ENCODE measurements at regions not wholly inside any gene's neighbourhood (a gene's known extent, or its start where the extent isn't known, plus 50 kb on each side); places are given as distances from the start of the nearest gene placed in this dataset.
"Not testable (repeated sequence)": the region's sequence is repeated elsewhere in the genome, so short reads cannot be mapped to it uniquely, and the experiment has no call there.

GRCh38 chr1:208446271-208446691, 202.1 kb upstream of the PLXNA2 start:
- DNase-seq (ENCODE audit: low read depth): no peak
- in situ Hi-C loops (cut with HindIII; ENCODE audit: low pct_unique_long_range_greater_than_20kb, low sequenced_read_pairs): no loop called here

DNA sequence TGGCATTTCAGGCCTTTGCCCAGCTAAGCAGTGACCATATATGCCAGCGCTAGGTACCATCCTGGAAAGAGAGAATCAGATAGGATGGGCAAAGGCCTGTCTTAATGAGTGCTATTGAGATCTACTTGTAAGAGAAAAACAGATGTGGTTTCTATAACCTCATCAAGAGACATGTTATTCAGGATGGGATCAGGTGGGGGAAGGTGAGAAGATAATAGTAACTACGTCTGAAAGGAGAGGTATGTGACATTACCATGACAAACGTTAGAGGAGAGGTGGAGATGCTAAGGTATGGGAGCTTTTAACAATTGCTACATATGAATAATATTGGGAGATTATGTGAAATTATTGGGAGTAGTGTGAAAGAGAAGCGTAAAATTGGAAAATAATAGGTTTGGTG, 204.2 kb upstream of the PLXNA2 start:
- in situ Hi-C loops (cut with HindIII; ENCODE audit: low pct_unique_long_range_greater_than_20kb, low sequenced_read_pairs): no loop called here
- no peak for DNase-seq (ENCODE audit: low read depth)

- in situ Hi-C loops (cut with HindIII; ENCODE audit: low pct_unique_long_range_greater_than_20kb, low sequenced_read_pairs): no loop called here
- DNase-seq (ENCODE audit: low read depth): no peak
Measured at GRCh38 chr1:208449951-208450350, 205.8 kb upstream of the PLXNA2 start.

DNA sequence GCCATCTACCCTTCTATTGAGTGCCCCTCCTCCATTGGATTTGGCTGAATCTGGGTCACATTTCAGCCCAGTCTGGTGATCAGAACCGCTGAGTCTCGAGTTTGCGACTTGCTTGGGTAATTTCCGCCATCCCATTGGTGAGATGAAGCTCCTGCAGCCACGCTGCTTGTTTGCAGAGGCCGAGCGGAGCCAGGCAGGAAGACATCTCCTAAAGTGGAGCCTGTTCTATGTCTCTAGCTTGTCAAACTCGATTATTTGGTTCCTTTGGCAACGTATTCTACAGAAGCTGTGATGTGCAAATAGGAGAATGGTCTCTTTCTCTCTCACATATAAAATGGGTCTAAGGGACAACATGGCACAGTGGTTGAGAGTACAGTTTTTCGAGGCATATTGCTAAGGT, 206.8 kb upstream of the PLXNA2 start:
- no peak for DNase-seq (ENCODE audit: low read depth)
- in situ Hi-C loops (cut with HindIII; ENCODE audit: low pct_unique_long_range_greater_than_20kb, low sequenced_read_pairs): no loop called here

- in situ Hi-C loops (cut with HindIII; ENCODE audit: low pct_unique_long_range_greater_than_20kb, low sequenced_read_pairs): no loop called here
- no peak for DNase-seq (ENCODE audit: low read depth)
Measured at GRCh38 chr1:208455821-208456220, 211.6 kb upstream of the PLXNA2 start.

DNA sequence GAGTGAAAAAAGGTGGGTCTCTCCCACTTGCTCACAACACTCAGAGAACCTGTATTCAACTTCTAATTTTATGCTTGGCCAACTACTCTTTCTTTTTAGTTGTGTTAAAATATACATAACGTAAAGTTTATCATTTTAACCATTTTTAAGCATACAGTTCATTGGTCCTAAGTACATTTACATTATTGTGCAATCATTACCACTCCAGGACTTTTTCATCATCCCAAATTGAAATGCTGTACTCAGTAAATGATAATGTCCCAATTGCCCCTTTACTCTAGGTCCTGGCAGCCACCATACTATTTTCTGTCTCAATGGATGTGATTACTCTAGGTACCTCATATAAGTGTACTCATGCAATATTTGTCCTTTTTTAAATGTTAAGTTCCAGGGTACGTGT, 212.3 kb upstream of the PLXNA2 start:
- in situ Hi-C loops (cut with HindIII; ENCODE audit: low pct_unique_long_range_greater_than_20kb, low sequenced_read_pairs): no loop called here
- DNase-seq (ENCODE audit: low read depth): no peak

GRCh38 chr1:208460823-208461222, 216.6 kb upstream of the PLXNA2 start:
- no peak for DNase-seq (ENCODE audit: low read depth)
- in situ Hi-C loops (cut with HindIII; ENCODE audit: low pct_unique_long_range_greater_than_20kb, low sequenced_read_pairs): no loop called here

GRCh38 chr1:208461680-208462079, 217.5 kb upstream of the PLXNA2 start:
- no peak for DNase-seq (ENCODE audit: low read depth)
- in situ Hi-C loops (cut with HindIII; ENCODE audit: low pct_unique_long_range_greater_than_20kb, low sequenced_read_pairs): no loop called here

- in situ Hi-C loops (cut with HindIII; ENCODE audit: low pct_unique_long_range_greater_than_20kb, low sequenced_read_pairs): no loop called here
- DNase-seq (ENCODE audit: low read depth): no peak
Measured at GRCh38 chr1:208462761-208463160, 218.6 kb upstream of the PLXNA2 start.

- in situ Hi-C loops (cut with HindIII; ENCODE audit: low pct_unique_long_range_greater_than_20kb, low sequenced_read_pairs): no loop called here
- DNase-seq (ENCODE audit: low read depth): no peak
Measured at GRCh38 chr1:208465266-208465665, 221.1 kb upstream of the PLXNA2 start.

GRCh38 chr1:208465786-208466590, 221.8 kb upstream of the PLXNA2 start:
- in situ Hi-C loops (cut with HindIII; ENCODE audit: low pct_unique_long_range_greater_than_20kb, low sequenced_read_pairs): no loop called here
- no peak for DNase-seq (ENCODE audit: low read depth)

DNA sequence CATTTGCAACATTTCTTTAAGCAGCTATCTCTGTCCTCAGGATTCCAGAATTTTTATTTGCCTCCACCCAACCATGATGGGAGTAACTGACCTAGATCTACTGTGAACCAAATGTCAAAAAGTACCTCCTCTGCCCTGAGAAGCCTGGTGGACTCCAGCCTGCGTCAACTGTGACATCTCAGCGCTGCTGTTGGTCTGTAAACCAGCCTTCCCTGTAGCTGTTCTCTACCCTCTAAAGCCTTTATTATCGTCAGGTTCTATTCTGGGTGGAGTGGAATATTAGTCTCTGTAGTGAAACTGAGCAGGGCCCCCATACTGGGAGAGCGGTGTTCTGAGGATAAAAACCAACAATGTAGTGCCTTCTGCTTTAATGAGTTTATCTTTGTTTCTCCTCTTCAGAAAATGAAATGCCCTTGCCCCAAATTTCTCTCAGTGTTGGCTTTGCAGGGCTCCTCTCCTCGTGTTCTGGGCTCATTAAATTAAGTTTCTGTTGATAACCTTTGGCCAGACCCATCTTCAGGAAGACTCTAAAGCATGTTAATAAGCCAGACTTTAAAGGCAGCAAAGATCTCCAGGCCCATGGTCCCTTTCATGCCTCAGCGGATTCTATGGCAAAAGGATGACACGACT, 223.1 kb upstream of the PLXNA2 start:
- in situ Hi-C loops (cut with HindIII; ENCODE audit: low pct_unique_long_range_greater_than_20kb, low sequenced_read_pairs): no loop called here
- DNase-seq (ENCODE audit: low read depth): no peak

DNA sequence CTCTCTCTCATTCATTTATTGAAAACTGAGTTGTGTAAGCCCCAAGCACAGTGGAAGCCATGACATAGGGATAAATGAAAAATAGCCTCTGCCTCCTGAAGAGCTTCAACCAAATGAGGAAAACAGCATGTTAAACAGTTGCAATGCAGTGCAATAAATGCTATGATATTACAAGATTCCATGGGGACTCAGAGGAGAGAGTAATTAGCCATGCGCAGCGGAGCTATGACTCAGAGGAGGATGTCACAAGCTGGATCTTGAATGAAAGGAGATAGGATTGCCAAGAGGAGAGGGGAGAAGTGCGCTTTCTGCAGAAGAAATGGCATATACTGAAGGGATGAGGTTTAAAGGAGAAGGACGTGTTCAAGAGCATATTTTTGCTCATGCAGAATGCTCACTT, 231.3 kb upstream of the PLXNA2 start:
- in situ Hi-C loops (cut with HindIII; ENCODE audit: low pct_unique_long_range_greater_than_20kb, low sequenced_read_pairs): no loop called here
- peak; percentile 31 for DNase-seq (ENCODE audit: low read depth)

- in situ Hi-C loops (cut with HindIII; ENCODE audit: low pct_unique_long_range_greater_than_20kb, low sequenced_read_pairs): no loop called here
- peak; percentile 26 for DNase-seq (ENCODE audit: low read depth)
Measured at GRCh38 chr1:208475951-208476845, 232.0 kb upstream of the PLXNA2 start.

DNA sequence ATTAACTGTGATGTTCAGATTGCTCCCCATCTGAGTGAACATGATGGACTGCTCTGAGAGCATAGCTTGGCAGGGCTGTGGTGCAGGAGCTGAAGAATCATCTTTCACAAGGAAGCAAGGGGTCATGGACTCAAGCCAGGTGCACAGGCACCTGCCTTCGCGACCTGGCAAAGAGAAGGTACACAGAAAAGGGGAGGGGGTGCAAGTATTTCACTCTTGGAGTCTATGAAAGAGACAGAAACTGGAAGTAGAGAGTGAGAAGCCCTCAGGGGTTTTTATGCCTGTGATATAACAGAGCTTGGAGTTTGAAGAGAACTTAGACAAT, 232.6 kb upstream of the PLXNA2 start:
- no peak for DNase-seq (ENCODE audit: low read depth)
- in situ Hi-C loops (cut with HindIII; ENCODE audit: low pct_unique_long_range_greater_than_20kb, low sequenced_read_pairs): no loop called here

DNA sequence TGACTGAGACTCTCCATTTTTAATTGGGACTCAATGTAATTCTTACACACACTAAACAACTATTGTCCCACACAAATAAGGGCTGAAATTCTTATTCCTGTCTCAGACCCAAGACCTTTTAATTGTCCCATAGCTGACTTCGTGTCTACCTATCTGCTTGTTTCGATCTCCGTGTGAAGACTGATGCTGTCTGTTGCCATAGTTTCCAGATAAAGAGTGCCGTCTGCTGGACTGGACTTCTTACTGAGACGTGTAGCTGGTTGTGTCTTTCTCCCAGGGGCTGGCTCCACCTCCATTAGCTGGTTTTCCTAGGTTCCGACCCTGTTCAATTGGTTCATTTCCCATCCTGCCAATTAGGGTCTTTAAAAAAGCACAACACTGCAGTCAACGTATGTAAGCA, 235.3 kb upstream of the PLXNA2 start:
- no peak for DNase-seq (ENCODE audit: low read depth)
- in situ Hi-C loops (cut with HindIII; ENCODE audit: low pct_unique_long_range_greater_than_20kb, low sequenced_read_pairs): no loop called here

GRCh38 chr1:208485512-208485911, 241.3 kb upstream of the PLXNA2 start:
- no peak for DNase-seq (ENCODE audit: low read depth)
- in situ Hi-C loops (cut with HindIII; ENCODE audit: low pct_unique_long_range_greater_than_20kb, low sequenced_read_pairs): no loop called here

DNA sequence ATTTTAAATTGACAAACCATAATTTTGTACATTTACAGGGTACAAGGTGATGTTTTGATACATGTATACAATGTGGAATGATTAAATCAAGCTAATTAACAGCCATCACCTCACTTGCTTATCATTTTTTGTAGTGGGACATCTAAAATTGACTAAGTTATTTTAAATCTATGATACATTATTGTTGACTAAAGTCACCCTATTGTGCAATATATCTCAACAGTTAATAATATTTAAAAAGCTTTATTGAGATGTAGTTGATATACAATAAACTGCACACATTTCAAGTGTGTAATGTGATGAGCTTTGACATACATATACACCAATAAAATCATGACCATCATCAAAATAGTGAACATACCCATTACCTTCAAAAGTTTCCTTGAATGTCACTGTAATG, 242.5 kb upstream of the PLXNA2 start:
- in situ Hi-C loops (cut with HindIII; ENCODE audit: low pct_unique_long_range_greater_than_20kb, low sequenced_read_pairs): no loop called here
- no peak for DNase-seq (ENCODE audit: low read depth)

DNA sequence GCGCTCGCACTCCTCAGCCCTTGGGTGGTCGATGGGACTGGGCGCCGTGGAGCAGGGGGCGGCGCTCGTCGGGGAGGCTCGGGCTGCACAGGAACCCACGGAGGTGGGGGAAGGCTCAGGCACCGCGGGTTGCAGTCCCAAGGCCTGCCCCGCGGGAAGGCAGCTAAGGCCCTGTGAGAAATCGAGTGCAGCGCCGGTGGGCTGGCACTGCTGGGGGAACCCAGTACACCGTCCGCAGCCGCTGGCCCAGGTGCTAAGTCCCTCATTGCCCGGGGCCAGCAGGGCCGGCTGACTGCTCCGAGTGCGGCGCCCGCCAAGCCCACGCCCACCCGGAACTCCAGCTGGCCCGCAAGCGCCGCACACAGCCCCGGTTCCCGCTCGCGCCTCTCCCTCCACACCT, 244.2 kb upstream of the PLXNA2 start:
- DNase-seq (ENCODE audit: low read depth); in situ Hi-C loops (cut with HindIII; ENCODE audit: low pct_unique_long_range_greater_than_20kb, low sequenced_read_pairs): not testable (repeated sequence)
